ENCODE measurements at regions not wholly inside any gene's neighbourhood (a gene's known extent, or its start where the extent isn't known, plus 50 kb on each side); places are given as distances from the start of the nearest gene placed in this dataset.
A peak's percentile ranks its signal among the peaks of the same experiment; 100 is the strongest.

DNA sequence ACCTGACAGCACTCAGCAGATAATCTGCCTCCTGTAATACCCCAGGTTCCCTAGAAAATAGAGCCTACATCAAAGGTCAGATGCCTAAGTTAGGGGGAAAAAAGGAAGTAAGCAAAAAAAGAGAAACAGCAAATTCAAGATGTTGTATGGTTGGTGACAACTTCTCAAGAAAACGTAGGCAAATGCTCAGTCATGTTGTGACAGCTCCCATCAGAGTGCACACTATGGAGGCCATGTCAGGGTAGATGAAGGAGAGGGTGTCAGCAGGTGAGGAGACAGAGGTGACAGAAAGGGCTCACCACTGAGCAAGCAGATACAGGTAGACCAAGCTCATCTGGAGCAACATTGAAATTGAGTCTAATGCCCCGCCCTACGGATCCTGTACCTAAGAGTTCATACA lies 356.8 kb upstream of the BRINP1 start:
- DNase-seq, result no peak

DNA sequence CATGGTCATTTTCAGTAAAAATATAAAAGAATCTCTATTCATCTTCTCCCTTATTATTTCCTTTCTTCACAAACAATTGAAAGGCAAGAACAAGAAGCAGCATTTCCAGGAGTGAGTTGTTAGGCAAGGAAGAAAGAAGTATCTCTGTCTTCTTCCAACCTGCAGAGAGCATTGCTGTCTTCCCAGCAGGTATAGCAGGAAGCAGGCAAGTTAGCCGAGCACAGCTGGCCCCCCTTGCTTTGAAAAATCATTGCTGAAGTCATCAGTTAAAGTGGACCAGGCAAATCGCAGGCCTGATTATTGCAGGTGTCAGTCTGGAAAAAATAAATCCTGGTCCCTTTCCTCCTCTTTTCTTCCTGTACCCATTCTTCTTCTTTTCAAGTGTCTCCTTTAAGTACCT lies 353.1 kb upstream of the BRINP1 start:
- DNase-seq, result no peak

DNA sequence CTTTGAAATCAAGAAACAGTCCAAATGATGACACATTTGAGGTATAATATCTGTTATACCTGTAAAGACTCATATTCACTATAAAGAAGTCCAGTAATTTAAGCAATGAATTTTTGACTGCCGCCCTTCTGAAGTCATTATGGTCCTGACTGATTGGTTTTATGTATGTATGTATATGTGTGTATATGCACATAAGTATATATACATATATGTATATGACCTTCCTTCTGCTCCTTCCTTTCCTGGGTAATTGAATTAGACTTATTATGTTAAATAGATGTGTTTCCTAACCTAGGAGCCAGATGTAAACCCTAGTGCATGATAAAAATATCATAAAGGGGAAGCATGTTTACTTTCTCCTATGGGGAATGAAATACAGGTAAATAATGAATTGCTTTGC lies 343.1 kb upstream of the BRINP1 start:
- DNase-seq, result no peak

DNA sequence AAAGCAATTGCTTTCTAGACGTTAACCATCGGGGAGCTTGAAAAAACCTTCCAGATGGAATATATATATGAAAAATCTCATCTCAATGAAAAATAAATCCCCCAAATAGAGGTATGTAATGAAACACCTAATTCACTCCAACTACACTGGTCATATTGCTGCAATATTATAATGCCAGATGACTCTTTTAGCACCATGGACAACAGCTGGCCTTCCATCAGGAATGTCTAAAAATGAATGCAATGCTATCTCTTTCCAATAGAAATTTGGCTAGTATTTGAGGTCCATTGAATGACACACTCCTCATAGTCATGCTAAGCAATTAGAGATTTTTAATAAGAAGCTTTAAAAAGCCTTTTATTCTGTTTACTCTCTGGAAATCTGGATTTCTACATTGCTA lies 340.2 kb upstream of the BRINP1 start:
- peak in 1 of 2 experiments; percentile 14 for DNase-seq

DNA sequence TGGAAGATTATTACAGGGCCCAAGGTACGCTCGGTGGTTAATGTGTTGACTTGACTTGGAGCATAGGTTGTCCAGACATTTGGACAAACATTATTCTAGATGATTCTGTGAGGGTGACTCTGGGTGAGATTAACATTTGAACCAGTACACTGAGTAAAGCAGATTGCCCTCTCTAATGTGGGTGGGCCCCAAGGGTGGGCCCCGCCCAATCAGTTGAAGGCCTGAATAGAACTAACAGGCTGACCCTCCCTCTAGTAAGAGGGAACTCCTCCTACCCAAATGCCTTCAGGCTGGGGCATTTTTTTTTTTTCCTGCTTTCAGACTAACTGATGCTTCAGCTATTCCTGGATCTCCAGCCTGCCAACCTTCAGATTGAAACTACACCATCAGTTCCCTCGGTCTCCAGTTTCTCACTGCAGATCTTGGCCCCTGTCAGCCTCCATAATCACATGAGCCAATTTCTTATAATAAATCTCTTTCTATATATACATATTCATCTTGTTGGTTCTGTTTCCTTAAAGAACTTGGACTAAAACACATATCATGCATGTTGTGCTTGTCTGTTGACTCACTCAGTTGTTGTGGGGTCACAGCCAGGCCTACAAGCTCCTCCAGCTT lies 338.1 kb upstream of the BRINP1 start:
- DNase-seq, result no peak

DNA sequence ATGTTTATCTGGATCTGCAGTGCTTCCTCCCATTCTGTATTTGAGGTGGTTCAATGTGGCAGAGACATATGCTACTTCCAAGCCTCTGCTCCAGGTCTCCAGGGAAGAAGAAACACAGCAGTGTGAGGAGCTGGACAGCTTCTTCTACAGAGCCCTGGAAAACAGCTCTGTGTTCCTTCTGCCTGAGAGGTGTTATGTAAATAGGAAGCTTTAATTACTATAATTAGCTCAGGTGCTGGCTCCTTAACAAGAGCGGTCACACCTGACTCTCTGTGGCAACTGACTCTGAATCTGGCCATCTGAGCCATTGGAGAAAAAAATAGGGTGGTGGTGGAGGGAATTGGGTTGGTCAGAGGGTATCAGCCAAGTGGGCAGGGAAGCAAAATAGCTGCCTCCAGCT lies 332.4 kb upstream of the BRINP1 start:
- DNase-seq, result no peak

DNA sequence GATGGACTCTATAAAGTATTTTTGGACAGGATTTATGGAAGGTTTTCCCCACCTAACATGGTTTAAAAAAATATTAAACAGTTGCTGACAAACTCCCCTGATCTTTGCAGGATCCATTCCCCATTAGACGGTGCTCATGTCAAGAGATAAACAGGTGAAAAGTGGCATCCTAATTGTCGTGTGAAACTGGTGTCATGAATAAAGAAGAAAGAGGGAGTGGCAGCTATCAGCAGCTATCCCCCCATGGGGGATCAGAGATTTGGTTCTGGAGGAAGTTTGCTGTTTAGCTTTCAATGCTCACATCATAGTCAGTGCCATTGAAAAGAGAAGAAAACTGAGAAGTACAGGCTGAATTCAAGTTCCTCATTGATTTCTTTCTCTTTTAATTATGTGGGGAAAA lies 329.3 kb upstream of the BRINP1 start:
- DNase-seq, result no peak

DNA sequence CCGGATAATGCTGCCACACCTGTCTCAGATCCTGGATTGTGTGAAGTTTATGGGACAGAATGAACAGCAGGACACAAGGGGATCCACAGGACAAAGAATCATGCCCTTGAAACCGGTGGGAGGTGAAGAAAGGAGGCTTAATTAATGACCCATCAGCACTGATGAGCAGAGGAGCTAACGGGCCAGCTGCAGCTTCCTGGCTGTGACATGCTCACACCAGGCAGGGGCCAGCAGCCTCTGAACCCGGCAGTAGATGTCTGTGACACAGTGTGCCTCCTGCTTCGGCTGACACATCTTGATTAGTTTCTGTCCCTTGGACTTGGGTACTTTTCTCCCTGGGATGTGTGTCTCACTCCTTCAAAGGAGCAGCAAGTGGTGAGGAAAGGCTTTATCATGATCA lies 328.8 kb upstream of the BRINP1 start:
- peak in 1 of 2 experiments; percentile 3 for DNase-seq

DNA sequence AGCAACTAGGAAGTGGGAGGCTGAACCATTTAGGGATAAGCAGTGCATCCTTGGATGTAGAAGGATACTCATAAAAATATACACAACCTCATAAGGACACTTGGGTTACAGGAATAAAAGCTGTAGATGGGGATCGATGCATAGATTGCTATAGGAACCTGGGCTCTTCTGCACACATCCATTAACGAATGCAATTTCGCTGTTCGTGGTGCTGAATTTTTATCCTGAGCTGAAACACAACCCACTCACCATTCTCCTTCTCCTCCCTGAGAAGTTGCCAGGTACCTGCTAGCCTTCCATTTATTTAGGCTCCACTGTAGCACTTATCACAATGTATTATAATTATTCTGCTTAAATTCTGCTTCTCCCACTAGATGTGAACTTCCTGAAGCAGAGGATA lies 320.6 kb upstream of the BRINP1 start:
- DNase-seq, result no peak

DNA sequence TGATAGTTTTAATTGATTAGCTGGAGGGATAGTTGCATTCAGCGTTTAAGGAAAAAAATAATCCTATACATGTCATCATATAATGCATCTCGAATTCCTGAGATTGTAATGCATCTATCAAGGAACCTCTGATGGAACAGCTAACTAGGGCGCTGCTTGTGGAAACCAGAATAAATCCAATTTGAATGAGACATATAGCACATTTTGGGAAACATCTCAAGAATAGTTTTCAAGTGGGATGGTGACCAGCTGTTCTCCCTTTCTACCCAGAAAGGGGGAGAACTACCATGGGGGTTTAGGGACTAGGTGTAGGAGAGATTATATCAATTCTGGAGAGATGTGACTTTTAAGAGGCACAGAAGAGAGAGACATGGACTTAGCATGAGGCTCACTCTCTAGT lies 319.3 kb upstream of the BRINP1 start:
- peak; percentile 57 to 87 for DNase-seq

DNA sequence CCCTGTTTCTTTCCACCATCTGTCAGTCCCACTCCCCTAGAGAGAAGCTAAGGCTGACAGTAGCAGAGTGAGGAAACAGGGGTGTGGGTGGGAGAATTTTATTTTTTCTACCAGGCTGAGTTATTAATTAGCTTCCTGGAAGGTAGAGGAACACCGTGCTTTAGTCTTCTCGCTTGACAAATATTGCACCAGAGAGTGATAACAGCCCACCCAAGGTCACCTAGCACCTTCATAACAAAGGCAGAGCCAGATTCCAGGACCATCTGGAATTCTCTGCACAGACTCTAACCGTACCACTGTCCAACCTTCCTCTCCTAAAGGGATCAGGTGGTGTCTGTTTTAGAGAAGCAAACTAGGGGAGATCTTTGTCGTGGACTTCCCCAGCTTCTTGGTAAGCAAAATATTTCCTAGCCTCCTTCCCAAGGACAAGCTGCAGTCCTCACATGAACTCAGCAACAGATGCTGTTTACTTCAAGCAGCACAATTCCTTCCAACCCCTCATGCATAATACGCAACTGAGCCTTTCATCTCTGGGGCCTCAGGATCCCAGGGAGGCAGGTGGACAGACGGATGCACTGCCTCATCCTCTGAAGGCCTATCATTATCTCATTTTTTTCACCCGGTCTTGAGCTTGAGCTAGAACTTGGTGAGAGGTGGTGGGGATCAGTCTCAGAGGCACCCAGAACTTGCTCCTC lies 308.7 kb upstream of the BRINP1 start:
- DNase-seq, result peak; percentile 75 to 92

DNA sequence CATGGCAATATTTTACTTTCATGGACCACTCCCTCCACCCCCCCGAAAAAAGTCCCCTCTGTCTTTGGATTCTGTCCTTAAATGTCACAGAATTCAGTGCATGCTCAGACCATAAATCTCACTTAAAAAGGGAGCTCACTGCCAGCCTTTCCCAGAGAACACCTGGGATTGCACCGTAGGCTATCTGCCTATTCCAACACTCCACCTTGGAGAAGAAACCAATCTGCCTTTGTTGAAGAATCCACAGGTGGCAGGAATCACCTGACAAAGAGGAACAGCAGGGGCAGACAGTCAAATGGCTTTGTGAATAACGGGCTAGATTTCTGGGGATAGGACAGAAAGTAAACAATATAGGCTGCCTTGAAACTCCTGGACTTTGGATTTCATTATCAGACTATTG lies 306.7 kb upstream of the BRINP1 start:
- no peak for DNase-seq

DNA sequence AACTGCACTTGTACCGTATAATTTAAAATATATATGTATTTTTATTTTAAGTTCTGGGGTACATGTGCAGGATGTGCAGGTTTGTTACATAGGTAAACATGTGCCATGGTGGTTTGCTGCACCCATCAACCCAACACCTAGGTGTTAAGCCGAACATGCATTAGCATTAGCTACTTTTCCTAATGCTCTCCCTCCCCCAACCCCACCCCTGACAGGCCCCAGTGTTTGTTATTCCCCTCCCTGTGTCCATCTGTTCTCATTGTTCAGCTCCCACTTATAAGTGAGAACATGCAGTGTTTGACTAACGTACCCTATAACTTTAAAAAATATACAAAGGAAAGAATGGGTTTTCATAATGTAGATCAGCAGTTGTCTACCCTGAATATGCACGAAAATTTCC lies 303.5 kb upstream of the BRINP1 start:
- DNase-seq, result peak; percentile 67 to 81

DNA sequence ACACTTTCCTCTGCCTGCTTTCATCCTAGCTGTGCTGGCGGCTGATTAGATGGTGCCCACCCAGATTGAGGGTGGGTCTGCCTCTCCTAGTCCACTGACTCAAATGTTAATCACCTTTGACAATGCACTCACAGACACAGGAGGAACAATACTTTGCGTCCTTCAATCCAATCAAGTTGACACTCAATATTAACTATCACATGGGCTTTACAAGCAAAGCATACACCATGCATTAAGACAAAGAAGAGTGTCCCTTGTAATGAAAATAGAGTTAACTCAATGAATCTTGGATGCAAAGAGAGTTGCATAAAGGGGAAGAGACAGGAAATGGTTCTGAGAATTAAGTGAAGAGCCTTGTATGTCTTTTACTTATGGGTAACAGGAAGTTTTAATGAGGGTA lies 298.7 kb upstream of the BRINP1 start:
- no peak for DNase-seq

DNA sequence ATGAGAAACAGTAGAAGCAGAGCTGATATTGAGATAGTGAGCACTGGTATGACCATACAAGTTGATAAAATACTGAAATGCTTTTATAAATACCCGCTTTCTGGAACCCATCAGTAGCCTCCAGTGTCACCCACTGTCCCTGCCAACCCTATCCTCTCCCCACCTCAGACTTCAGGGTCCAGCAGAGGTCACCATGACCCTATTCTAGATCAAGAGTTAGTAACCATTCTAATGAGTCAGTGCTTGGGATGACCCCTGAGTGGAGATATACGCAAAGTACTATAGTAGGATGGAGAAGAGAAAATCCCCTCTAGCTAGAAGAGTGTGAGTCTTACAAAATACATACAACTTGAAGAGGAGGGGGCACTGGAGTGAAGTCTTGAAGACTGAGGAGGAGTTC lies 297.9 kb upstream of the BRINP1 start:
- DNase-seq, result no peak

DNA sequence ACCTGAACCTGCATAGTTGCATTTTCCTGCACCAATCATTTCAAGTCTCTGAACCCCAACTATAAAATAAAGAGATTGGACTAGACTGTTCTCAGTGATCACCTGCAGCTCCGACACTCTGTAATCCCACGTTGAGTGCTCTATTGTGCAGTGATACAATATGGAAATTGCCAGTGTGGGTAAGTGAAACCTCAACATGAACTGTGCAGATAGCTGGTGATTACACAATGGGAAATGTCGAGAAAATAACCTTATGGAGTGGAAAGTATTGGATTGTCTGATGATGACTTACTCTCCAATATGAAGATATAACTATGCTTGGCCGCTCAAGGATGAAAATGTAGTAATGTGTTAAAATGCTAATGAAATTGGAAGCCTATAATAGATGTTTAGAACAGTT lies 293.1 kb upstream of the BRINP1 start:
- no peak for DNase-seq

DNA sequence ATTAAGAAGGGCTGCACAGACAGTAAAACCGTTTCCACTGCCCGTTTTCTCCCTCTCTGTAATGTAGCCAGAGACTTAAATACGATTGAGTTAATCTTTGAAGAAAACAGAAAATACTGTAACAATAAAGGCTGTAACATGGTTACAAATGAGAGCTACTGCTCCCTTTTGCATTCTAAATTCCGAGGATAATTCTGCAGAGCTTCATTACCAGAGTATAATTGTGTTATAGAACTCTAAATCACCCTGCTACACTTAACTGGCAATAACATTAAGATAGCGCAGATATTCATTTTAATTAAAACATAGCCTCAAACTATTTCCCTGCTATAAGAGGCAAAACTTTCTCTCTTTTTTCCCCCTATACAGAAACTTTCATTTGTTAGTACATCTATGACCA lies 283.7 kb upstream of the BRINP1 start:
- DNase-seq, result no peak

DNA sequence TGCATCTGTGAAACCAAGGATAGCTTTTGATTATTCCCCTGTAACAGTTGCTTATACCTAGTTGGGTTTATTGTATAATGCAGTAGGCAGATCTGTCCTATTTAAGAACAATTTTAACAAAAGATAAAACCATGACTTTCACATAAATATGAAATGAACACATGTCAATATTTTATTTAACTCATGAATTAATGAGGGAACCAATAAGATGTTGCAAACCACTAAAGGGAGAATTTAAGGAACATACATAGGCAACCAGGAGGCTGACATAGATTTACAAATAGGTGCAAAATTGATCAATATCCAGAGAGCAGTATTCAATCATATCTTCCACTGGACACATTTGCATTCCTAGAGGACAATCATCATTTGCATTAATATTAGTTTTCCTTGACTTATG lies 280.0 kb upstream of the BRINP1 start:
- DNase-seq, result no peak

DNA sequence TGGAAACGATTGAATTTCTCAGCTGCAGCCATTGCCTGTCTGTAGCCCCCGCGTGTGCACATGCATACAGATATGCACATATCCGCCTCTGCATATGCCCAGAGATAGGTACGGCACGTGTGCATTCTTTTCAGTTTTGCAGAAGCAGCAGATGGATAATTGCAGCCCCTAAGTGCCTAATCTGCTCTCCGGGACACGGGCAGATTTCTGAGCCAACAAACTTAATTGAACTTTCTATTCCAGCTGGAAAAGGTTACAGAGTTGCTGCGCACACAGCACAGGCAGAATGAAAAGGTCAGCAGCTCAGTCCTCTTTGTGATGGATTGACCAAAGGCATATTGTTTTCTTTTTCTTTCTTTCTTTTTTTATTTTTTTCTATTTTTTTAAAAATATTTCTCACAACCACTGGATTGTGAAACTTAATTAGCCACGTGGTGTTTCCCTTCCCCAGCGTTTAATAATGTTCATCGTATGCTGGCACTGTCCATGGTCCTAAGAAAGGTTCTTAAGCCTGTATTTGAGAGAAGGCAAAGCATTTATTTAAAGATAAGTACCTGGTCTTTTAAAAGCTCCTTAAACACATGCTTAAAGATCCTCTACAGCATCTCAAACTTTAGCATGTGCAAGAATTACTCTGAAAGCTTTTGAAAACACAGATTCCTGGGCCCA lies 270.2 kb upstream of the BRINP1 start:
- peak; percentile 78 to 93 for DNase-seq

DNA sequence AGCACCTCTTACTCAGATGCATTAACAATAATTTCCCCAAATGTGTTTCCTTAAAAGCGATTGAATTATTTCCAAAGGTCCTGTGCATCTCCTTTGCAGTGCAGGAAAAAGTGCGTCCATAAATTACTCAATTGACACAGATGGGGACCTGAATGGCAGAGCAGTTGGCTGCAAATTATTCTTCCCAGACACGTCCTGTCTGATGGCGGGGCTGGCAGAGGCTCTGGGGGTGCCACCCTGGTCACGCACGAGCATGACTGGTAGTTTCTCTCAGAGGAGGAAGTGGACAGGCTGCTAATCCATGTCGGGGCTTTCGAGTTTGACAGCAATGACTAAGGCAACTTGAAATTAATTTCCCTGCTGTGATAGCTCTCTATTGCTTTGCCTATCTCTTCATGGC lies 264.8 kb upstream of the BRINP1 start:
- DNase-seq, result no peak

DNA sequence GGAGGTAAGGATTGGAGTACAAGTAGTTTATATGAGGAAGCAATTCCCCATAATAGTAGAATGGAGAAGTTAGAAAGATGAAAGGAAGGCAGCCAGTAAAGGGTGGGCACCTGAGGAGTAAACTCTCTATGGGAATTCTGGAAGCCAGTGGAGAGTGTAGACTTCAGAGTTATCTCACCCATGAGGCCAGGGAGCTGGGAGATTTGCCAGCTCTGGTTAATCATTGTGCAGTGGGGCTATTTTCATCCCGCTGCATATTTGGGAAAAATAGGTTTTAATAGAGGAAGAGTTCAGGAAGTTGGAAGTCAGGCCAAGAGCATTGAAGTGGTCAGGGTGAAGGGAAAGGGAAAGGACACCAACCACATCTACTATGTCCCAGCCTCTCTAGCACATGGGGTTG lies 242.3 kb upstream of the BRINP1 start:
- no peak for DNase-seq

DNA sequence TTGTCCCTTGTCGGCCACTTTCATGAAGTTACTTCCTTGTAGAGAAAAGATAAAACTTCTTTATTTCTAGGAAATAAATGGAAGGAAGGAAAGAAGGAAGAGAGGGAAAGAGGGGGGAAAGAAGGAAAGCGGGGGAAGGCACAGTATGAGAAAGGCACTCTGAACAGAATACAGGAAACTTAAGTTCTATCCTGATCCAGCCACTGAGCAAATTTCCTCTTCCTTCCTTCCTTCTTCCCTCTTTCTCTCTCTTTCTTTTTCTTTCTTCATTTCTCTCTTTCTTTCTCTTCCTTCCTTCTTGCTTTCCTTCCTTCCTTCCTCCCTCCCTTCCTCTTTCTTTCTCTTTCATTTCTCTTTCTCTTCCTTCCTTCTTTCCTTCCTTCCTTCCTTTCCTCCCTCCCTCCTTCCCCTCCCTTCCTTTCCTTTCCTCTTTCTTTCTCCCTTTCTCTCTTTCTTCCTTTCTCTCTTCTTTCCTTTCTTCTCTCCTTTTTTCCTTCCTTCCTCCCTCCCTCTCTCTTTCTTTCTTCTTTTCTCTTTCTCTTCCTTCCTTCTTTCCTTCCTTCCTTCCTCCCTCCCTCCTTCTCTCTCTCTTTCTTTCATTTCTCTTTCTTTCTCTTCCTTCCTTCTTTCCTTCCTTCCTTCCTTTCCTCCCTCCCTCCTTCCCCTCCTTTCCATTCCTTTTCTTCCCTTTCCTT lies 240.2 kb upstream of the BRINP1 start:
- no peak for DNase-seq

DNA sequence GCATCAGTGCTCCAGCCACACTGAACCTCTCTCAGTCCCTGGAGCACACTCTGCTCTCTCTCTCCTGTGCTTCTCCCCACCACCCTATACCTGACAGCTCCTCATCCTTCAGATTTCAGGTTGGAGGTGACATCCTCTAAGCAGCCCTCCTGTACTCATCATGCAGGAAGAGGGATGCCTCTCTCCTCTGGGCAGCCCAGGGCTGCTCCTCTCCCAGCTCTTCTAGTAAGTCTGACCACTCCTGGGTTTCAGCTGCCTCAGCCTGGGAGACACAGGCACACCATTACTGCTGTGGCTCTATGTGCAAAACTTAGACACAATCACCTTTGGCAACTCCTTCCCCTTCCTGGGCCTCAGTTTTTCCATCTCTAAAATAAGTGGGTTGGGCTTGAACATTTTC lies 232.4 kb upstream of the BRINP1 start:
- no peak for DNase-seq

DNA sequence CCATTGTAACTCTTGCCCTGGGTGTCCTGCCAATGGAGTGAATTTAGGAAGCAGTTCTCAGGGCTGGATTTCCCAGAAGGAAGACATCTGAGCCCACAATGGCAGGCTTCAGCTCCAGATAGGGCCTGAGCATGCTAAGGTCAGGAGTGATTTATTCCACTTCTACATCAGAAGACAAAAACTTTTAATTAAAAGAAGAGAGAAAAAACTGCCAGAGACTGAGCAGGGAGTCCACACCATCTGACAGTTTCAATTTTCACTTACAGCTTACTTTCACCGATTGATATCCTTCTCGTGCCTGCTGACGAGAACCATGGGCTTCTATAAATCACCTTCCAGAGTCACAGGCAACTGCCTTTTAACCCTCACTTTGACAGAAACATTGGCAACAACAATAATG lies 228.3 kb upstream of the BRINP1 start:
- no peak for DNase-seq

All from NCI-H524 (cell line).